Parathyroid adenoma (tissue), 2 donors: ENCODE measurements at regions not wholly inside any gene's neighbourhood (a gene's known extent, or its start where the extent isn't known, plus 50 kb on each side); places are given as distances from the start of the nearest gene placed in this dataset.
A peak's percentile ranks its signal among the peaks of the same experiment; 100 is the strongest.
"Not testable (repeated sequence)": the region's sequence is repeated elsewhere in the genome, so short reads cannot be mapped to it uniquely, and the experiment has no call there.

ENCODE experiments used
- H2AFZ ChIP-seq: fragments of 300-600 bp; sonication (generic); one replicate; pipeline ENCODE4 v1.7.0; 2017; ENCODE audit warnings: antibody characterized with exemption, mild to moderate bottlenecking
- H3K27ac ChIP-seq: fragments of 300-600 bp; sonication (generic); one replicate; pipeline ENCODE4 v1.7.0; 2017
- H3K27me3 ChIP-seq: fragments of 300-600 bp; sonication (generic); one replicate; pipeline ENCODE4 v1.7.0; 2017; ENCODE audit warnings: low read length; ENCODE audit not compliant: control insufficient read depth, insufficient read depth
- H3K36me3 ChIP-seq: fragments of 300-600 bp; sonication (generic); one replicate; pipeline ENCODE4 v1.7.0; 2017; ENCODE audit warnings: low read length; ENCODE audit not compliant: control insufficient read depth, insufficient read depth
- H3K4me1 ChIP-seq: fragments of 300-600 bp; sonication (generic); one replicate; pipeline ENCODE4 v1.7.0; 2017; ENCODE audit warnings: control low read depth
- H3K4me2 ChIP-seq: fragments of 300-600 bp; sonication (generic); one replicate; pipeline ENCODE4 v1.7.0; 2017; ENCODE audit warnings: low read length
- H3K4me3 ChIP-seq: fragments of 300-600 bp; sonication (generic); one replicate; pipeline ENCODE4 v1.7.0; 2017; ENCODE audit warnings: low read depth, low read length
- H3K79me2 ChIP-seq: fragments of 300-600 bp; sonication (generic); one replicate; pipeline ENCODE4 v1.7.0; 2017; ENCODE audit warnings: control low read depth
- H3K9ac ChIP-seq: fragments of 300-600 bp; sonication (generic); one replicate; pipeline ENCODE4 v1.7.0; 2017; ENCODE audit warnings: mild to moderate bottlenecking
- H3K9me3 ChIP-seq: fragments of 300-600 bp; sonication (generic); one replicate; pipeline ENCODE4 v1.7.0; 2017; ENCODE audit warnings: low read length; ENCODE audit not compliant: control insufficient read depth
- TF ChIP-seq, protein P1 (sequence below): fragments of 300-600 bp; sonication (generic); IDR thresholded peaks from one replicate; pipeline ENCODE4 v1.7.0; 2017; ENCODE audit warnings: antibody characterized with exemption, mild to moderate bottlenecking
- donor health status: primary hyperparathyroidism.

GRCh38 chr6:169086020-169086419 lies 167.6 kb downstream of the THBS2 start:
- Histone ChIP-seq H3K36me3 (no peaks in the 10 kb centered on the region), H2AFZ (no peak overlapping the region), H3K4me3 (no peak overlapping the region), H3K9me3 (no peaks in the 10 kb centered on the region), H3K27ac (no peak overlapping the region), H3K79me2 (no peaks in the 10 kb centered on the region), H3K9ac (no peak overlapping the region), H3K4me2 (no peak overlapping the region), H3K4me1 (no peaks in the 10 kb centered on the region), H3K27me3 (no peaks in the 10 kb centered on the region)
- TF ChIP-seq, protein P1, sequence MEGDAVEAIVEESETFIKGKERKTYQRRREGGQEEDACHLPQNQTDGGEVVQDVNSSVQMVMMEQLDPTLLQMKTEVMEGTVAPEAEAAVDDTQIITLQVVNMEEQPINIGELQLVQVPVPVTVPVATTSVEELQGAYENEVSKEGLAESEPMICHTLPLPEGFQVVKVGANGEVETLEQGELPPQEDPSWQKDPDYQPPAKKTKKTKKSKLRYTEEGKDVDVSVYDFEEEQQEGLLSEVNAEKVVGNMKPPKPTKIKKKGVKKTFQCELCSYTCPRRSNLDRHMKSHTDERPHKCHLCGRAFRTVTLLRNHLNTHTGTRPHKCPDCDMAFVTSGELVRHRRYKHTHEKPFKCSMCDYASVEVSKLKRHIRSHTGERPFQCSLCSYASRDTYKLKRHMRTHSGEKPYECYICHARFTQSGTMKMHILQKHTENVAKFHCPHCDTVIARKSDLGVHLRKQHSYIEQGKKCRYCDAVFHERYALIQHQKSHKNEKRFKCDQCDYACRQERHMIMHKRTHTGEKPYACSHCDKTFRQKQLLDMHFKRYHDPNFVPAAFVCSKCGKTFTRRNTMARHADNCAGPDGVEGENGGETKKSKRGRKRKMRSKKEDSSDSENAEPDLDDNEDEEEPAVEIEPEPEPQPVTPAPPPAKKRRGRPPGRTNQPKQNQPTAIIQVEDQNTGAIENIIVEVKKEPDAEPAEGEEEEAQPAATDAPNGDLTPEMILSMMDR, result no peak

DNA sequence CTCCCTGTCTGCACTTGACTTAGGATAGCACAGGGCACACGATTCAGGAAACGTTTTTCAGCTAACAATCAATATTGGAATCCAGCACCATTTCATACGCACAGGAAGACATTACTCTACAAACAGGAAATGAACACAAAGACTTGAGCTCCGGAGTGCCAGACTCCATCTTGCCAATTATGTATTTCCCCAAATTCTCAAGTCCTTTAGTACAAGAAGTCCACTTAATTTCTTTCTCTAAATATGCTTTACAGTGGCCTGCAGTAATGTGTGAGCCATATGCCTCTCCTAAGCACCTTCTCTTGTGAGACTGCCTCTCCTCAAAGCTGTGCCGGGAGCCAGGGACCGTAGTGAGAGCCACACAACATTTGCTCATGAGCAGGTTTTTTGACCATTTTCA lies 168.2 kb downstream of the THBS2 start:
- Histone ChIP-seq H3K27ac (no peak overlapping the region), H3K4me3 (no peak overlapping the region), H3K9me3 (no peaks in the 10 kb centered on the region), H3K4me2 (no peak overlapping the region), H3K9ac (no peak overlapping the region), H3K4me1 (no peaks in the 10 kb centered on the region), H3K79me2 (no peaks in the 10 kb centered on the region), H3K27me3 (no peaks in the 10 kb centered on the region), H3K36me3 (no peaks in the 10 kb centered on the region), H2AFZ (peak overlapping the region; percentile 35)
- TF ChIP-seq, protein P1, result no peak

GRCh38 chr6:169084557-169084956 lies 169.1 kb downstream of the THBS2 start:
- H3K79me2 ChIP-seq, H3K27me3 ChIP-seq, H3K9me3 ChIP-seq, H3K27ac ChIP-seq, H3K4me2 ChIP-seq, H3K4me1 ChIP-seq, H3K36me3 ChIP-seq, H2AFZ ChIP-seq, H3K4me3 ChIP-seq, H3K9ac ChIP-seq: not testable (repeated sequence)

GRCh38 chr6:169084067-169084466 lies 169.6 kb downstream of the THBS2 start:
- Histone ChIP-seq H3K36me3 (no peaks in the 10 kb centered on the region), H3K4me2 (no peak overlapping the region), H3K27me3 (no peaks in the 10 kb centered on the region), H3K27ac (no peak overlapping the region), H3K9ac (no peak overlapping the region), H3K4me3 (no peak overlapping the region), H3K79me2 (no peaks in the 10 kb centered on the region), H3K9me3 (no peaks in the 10 kb centered on the region), H2AFZ (no peak overlapping the region), H3K4me1 (no peaks in the 10 kb centered on the region)
- TF ChIP-seq, protein P1, result no peak

DNA sequence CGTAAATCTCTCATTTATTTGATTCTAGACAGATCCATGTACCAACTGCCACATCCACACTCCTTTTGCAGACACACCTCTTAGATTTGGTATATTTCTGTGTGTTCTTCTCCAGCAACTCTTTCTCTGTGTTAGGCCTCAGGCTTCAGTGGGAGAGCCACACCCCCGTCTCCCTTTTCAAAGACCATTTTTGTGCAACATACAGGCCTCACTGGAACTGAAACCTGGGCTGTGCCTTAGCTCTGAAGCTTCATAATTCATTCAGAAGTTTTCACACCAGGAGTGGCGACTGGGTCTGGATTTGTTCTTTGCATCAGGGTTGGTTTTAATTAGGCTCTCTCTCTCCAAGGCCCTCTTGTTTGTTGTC lies 170.2 kb downstream of the THBS2 start:
- H3K4me1 ChIP-seq, result no peaks in the 10 kb centered on the region
- TF ChIP-seq, protein P1, result no peak
- no peak overlapping the region for H3K4me2 ChIP-seq
- H3K4me3 ChIP-seq, result no peak overlapping the region
- no peak overlapping the region for H3K9ac ChIP-seq
- H3K9me3 ChIP-seq, result no peaks in the 10 kb centered on the region
- H3K36me3 ChIP-seq, result no peaks in the 10 kb centered on the region
- H2AFZ ChIP-seq, result no peak overlapping the region
- H3K27ac ChIP-seq, result no peak overlapping the region
- H3K79me2 ChIP-seq, result no peaks in the 10 kb centered on the region
- H3K27me3 ChIP-seq, result no peaks in the 10 kb centered on the region
